GM12864 (cell line): ENCODE measurements at regions not wholly inside any gene's neighbourhood (a gene's known extent, or its start where the extent isn't known, plus 50 kb on each side); places are given as distances from the start of the nearest gene placed in this dataset.

ENCODE experiments used
- DNase-seq: peaks from one replicate; pipeline ENCODE4 v3.0.0-alpha.2; 2011; ENCODE audit warnings: low read depth
- H3K4me3 ChIP-seq: 2 replicates; pipeline ENCODE4 v1.5.1; 2011; ENCODE audit warnings: mild to moderate bottlenecking, low read depth, low read length, control low read depth
- CTCF ChIP-seq: IDR thresholded peaks from 2 replicates; pipeline ENCODE4 v1.5.1; 2011; ENCODE audit warnings: low read depth, mild to moderate bottlenecking, moderate library complexity, low read length, control low read depth, inconsistent platforms; ENCODE audit errors: missing control alignments

GRCh38 chr4:111572470-111572869, 572.8 kb upstream of the FAM241A start:
- no peak for TF ChIP-seq CTCF
- H3K4me3 ChIP-seq, result no peak overlapping the region
- DNase-seq, result no peak

GRCh38 chr4:111573386-111573785, 571.9 kb upstream of the FAM241A start:
- no peak overlapping the region for H3K4me3 ChIP-seq
- TF ChIP-seq CTCF, result no peak

GRCh38 chr4:111579767-111580166, 565.5 kb upstream of the FAM241A start:
- no peak overlapping the region for H3K4me3 ChIP-seq
- no peak for TF ChIP-seq CTCF
- no peak for DNase-seq

More at GRCh38 chr4:111573386-111573785, 571.9 kb upstream of the FAM241A start:
- no peak for DNase-seq

- no peak for TF ChIP-seq CTCF
- no peak for DNase-seq
- H3K4me3 ChIP-seq, result no peak overlapping the region
These were observed 549.8 kb upstream of the FAM241A start for GRCh38 chr4:111595456-111595855.

GRCh38 chr4:111596491-111596890, 548.8 kb upstream of the FAM241A start:
- no peak overlapping the region for H3K4me3 ChIP-seq
- TF ChIP-seq CTCF, result no peak
- DNase-seq, result no peak

- no peak for DNase-seq
- no peak for TF ChIP-seq CTCF
- H3K4me3 ChIP-seq, result no peak overlapping the region
These were observed 543.6 kb upstream of the FAM241A start for GRCh38 chr4:111601671-111602070.

GRCh38 chr4:111602848-111603247, 542.4 kb upstream of the FAM241A start:
- DNase-seq, result no peak
- no peak overlapping the region for H3K4me3 ChIP-seq
- TF ChIP-seq CTCF, result no peak
